ENCODE measurements at regions not wholly inside any gene's neighbourhood (a gene's known extent, or its start where the extent isn't known, plus 50 kb on each side); places are given as distances from the start of the nearest gene placed in this dataset.

- DNase-seq (ENCODE audit: insufficient read length, low spot score) = no peak
- TF ChIP-seq TAF1 (IDR thresholded peaks at IDR 0.05; ENCODE audit: low read depth, low read length) = no peak
- no peak for TF ChIP-seq SPI1 (IDR thresholded peaks at IDR 0.05; ENCODE audit: low read depth, low read length)
- no peak for TF ChIP-seq POLR2A (IDR thresholded peaks at IDR 0.05; ENCODE audit: low read depth, low read length)
- no peak for TF ChIP-seq PAX5 (IDR thresholded peaks at IDR 0.05; ENCODE audit: insufficient read depth, low read length, severe bottlenecking)
- TF ChIP-seq POLR2AphosphoS5 (IDR thresholded peaks at IDR 0.05; ENCODE audit: low read depth, low read length) = no peak
- TF ChIP-seq POU2F2 (IDR thresholded peaks at IDR 0.05; ENCODE audit: low read depth, low read length) = no peak
- FAIRE-seq = no peak
These were observed 364.0 kb downstream of the KCTD12 start for GRCh38 chr13:76522083-76522755.

DNA sequence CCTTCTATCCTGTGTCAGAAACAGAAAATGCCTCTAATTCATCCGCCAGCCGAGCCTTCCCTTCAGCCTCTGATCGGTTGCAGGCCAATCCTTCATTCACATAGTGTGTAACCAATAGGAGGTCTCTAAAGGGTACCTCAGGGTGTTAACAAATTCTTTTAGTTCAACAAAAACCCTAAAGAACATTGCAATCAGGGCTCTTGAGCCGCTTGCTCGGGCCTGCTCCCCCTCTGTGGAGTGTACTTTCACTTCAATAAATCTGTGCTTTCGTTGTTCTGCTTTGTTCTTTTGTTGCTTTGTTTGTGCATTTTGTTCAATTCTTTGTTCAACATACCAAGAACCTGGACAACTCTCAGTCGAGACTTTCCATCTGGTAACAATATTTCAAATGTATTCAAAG is 366.5 kb downstream of the KCTD12 start:
- no peak for TF ChIP-seq PAX5 (IDR thresholded peaks at IDR 0.05; ENCODE audit: insufficient read depth, low read length, severe bottlenecking)
- TF ChIP-seq SPI1 (IDR thresholded peaks at IDR 0.05; ENCODE audit: low read depth, low read length) = no peak
- no peak for TF ChIP-seq TAF1 (IDR thresholded peaks at IDR 0.05; ENCODE audit: low read depth, low read length)
- TF ChIP-seq POLR2AphosphoS5 (IDR thresholded peaks at IDR 0.05; ENCODE audit: low read depth, low read length) = no peak
- no peak for TF ChIP-seq POU2F2 (IDR thresholded peaks at IDR 0.05; ENCODE audit: low read depth, low read length)
- no peak for TF ChIP-seq POLR2A (IDR thresholded peaks at IDR 0.05; ENCODE audit: low read depth, low read length)
- FAIRE-seq = no peak
- no peak for DNase-seq (ENCODE audit: insufficient read length, low spot score)

DNA sequence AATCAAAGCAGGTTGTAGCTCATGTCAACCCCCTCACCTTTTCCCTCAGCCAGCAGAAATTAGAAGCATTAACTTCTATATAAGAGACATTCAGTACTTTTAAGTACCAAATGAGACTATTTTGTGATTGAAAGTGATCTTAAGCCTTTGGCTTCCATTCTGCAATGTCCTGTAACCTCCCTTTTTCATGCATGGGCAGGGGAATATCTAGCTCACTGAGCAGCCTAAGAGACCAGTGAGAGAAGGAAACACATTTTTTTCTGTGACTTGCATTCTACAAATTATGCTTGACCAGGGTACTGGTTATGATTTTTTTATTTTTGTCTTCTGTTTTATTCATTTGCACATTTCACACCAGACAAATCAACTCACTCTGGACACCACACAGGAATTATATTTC is 369.6 kb downstream of the KCTD12 start:
- TF ChIP-seq TAF1 (IDR thresholded peaks at IDR 0.05; ENCODE audit: low read depth, low read length) (no peak), POU2F2 (IDR thresholded peaks at IDR 0.05; ENCODE audit: low read depth, low read length) (no peak), PAX5 (IDR thresholded peaks at IDR 0.05; ENCODE audit: insufficient read depth, low read length, severe bottlenecking) (no peak), POLR2A (IDR thresholded peaks at IDR 0.05; ENCODE audit: low read depth, low read length) (no peak), POLR2AphosphoS5 (IDR thresholded peaks at IDR 0.05; ENCODE audit: low read depth, low read length) (no peak), SPI1 (IDR thresholded peaks at IDR 0.05; ENCODE audit: low read depth, low read length) (no peak)
- FAIRE-seq (no peak), DNase-seq (ENCODE audit: insufficient read length, low spot score) (no peak)

GRCh38 chr13:76516013-76516412 is 370.2 kb downstream of the KCTD12 start:
- FAIRE-seq (no peak), DNase-seq (ENCODE audit: insufficient read length, low spot score) (no peak)
- TF ChIP-seq POU2F2 (IDR thresholded peaks at IDR 0.05; ENCODE audit: low read depth, low read length) (no peak), POLR2A (IDR thresholded peaks at IDR 0.05; ENCODE audit: low read depth, low read length) (no peak), TAF1 (IDR thresholded peaks at IDR 0.05; ENCODE audit: low read depth, low read length) (no peak), PAX5 (IDR thresholded peaks at IDR 0.05; ENCODE audit: insufficient read depth, low read length, severe bottlenecking) (no peak), POLR2AphosphoS5 (IDR thresholded peaks at IDR 0.05; ENCODE audit: low read depth, low read length) (no peak), SPI1 (IDR thresholded peaks at IDR 0.05; ENCODE audit: low read depth, low read length) (no peak)

GRCh38 chr13:76512721-76513145 is 373.5 kb downstream of the KCTD12 start:
- TF ChIP-seq POU2F2 (IDR thresholded peaks at IDR 0.05; ENCODE audit: low read depth, low read length) (no peak), POLR2AphosphoS5 (IDR thresholded peaks at IDR 0.05; ENCODE audit: low read depth, low read length) (no peak), TAF1 (IDR thresholded peaks at IDR 0.05; ENCODE audit: low read depth, low read length) (no peak), POLR2A (IDR thresholded peaks at IDR 0.05; ENCODE audit: low read depth, low read length) (no peak), PAX5 (IDR thresholded peaks at IDR 0.05; ENCODE audit: insufficient read depth, low read length, severe bottlenecking) (no peak), SPI1 (IDR thresholded peaks at IDR 0.05; ENCODE audit: low read depth, low read length) (no peak)
- no peak for FAIRE-seq
- no peak for DNase-seq (ENCODE audit: insufficient read length, low spot score)

- TF ChIP-seq POLR2A (IDR thresholded peaks at IDR 0.05; ENCODE audit: low read depth, low read length) (no peak), PAX5 (IDR thresholded peaks at IDR 0.05; ENCODE audit: insufficient read depth, low read length, severe bottlenecking) (no peak), POLR2AphosphoS5 (IDR thresholded peaks at IDR 0.05; ENCODE audit: low read depth, low read length) (no peak), POU2F2 (IDR thresholded peaks at IDR 0.05; ENCODE audit: low read depth, low read length) (no peak), SPI1 (IDR thresholded peaks at IDR 0.05; ENCODE audit: low read depth, low read length) (no peak), TAF1 (IDR thresholded peaks at IDR 0.05; ENCODE audit: low read depth, low read length) (no peak)
- no peak for FAIRE-seq
- DNase-seq (ENCODE audit: insufficient read length, low spot score) = no peak
These were observed 380.8 kb downstream of the KCTD12 start for GRCh38 chr13:76505437-76505836.

DNA sequence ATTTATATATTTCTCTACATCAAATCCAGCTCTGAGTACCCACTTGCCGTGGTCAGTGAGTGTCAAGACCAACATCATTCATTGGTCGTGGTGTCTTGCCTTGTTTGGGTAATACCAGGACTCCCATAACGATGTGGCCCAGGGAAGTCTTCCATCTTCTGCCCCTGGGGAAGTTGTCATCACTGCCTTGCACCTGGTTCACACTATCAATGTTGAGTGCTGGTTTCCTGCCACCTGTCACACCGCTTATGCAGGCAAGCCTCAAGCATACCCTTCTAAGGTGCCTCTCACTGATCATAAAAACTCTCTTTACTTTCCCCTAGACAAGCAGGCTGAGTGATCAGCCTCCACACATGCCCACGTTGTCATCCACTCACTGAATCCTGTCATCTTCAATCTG is 382.4 kb downstream of the KCTD12 start:
- DNase-seq (ENCODE audit: insufficient read length, low spot score) (no peak), FAIRE-seq (no peak)
- no peak for TF ChIP-seq PAX5 (IDR thresholded peaks at IDR 0.05; ENCODE audit: insufficient read depth, low read length, severe bottlenecking)
- TF ChIP-seq POLR2AphosphoS5 (IDR thresholded peaks at IDR 0.05; ENCODE audit: low read depth, low read length) = no peak
- no peak for TF ChIP-seq POU2F2 (IDR thresholded peaks at IDR 0.05; ENCODE audit: low read depth, low read length)
- no peak for TF ChIP-seq POLR2A (IDR thresholded peaks at IDR 0.05; ENCODE audit: low read depth, low read length)
- no peak for TF ChIP-seq TAF1 (IDR thresholded peaks at IDR 0.05; ENCODE audit: low read depth, low read length)
- no peak for TF ChIP-seq SPI1 (IDR thresholded peaks at IDR 0.05; ENCODE audit: low read depth, low read length)

- FAIRE-seq (no peak), DNase-seq (ENCODE audit: insufficient read length, low spot score) (no peak)
- TF ChIP-seq POLR2AphosphoS5 (IDR thresholded peaks at IDR 0.05; ENCODE audit: low read depth, low read length) = no peak
- TF ChIP-seq TAF1 (IDR thresholded peaks at IDR 0.05; ENCODE audit: low read depth, low read length) = no peak
- TF ChIP-seq POLR2A (IDR thresholded peaks at IDR 0.05; ENCODE audit: low read depth, low read length) = no peak
- no peak for TF ChIP-seq POU2F2 (IDR thresholded peaks at IDR 0.05; ENCODE audit: low read depth, low read length)
- TF ChIP-seq PAX5 (IDR thresholded peaks at IDR 0.05; ENCODE audit: insufficient read depth, low read length, severe bottlenecking) = no peak
- TF ChIP-seq SPI1 (IDR thresholded peaks at IDR 0.05; ENCODE audit: low read depth, low read length) = no peak
These were observed 382.9 kb downstream of the KCTD12 start for GRCh38 chr13:76503291-76503690.

DNA sequence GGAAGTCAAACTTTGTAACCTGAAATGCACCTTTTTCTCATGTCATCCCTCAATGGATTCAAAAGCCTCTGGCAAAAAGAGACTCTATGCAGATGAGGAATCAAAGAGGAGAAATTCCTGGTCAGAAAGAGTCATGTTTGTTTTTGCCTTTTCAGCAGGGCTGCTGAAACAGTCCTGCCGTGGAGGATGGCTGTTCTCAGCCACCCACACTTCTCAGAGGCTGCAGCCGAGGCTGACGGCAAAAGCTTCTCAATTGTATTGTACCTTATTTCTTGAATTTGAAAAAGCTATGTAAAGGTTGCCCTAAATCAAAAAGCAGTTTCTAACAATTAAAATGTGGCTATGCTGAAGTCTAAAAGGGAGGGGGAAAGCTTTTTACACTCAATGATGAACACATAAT is 385.3 kb downstream of the KCTD12 start:
- DNase-seq (ENCODE audit: insufficient read length, low spot score) = no peak
- FAIRE-seq = no peak
- TF ChIP-seq SPI1 (IDR thresholded peaks at IDR 0.05; ENCODE audit: low read depth, low read length) (no peak), POLR2A (IDR thresholded peaks at IDR 0.05; ENCODE audit: low read depth, low read length) (no peak), TAF1 (IDR thresholded peaks at IDR 0.05; ENCODE audit: low read depth, low read length) (no peak), POLR2AphosphoS5 (IDR thresholded peaks at IDR 0.05; ENCODE audit: low read depth, low read length) (no peak), POU2F2 (IDR thresholded peaks at IDR 0.05; ENCODE audit: low read depth, low read length) (no peak), PAX5 (IDR thresholded peaks at IDR 0.05; ENCODE audit: insufficient read depth, low read length, severe bottlenecking) (no peak)
